ENCODE measurements at regions not wholly inside any gene's neighbourhood (a gene's known extent, or its start where the extent isn't known, plus 50 kb on each side); places are given as distances from the start of the nearest gene placed in this dataset.

- TF ChIP-seq ZNF8 (CRISPR knock-in tag; IDR thresholded peaks at IDR 0.05) (no peak), ZNF70 (CRISPR knock-in tag; IDR thresholded peaks at IDR 0.05) (no peak), RARB (CRISPR knock-in tag; IDR thresholded peaks at IDR 0.05) (no peak), GLIS3 (CRISPR knock-in tag; IDR thresholded peaks at IDR 0.05) (no peak), BACH2 (CRISPR knock-in tag; IDR thresholded peaks at IDR 0.05; ENCODE audit: borderline replicate concordance) (no peak), ARNTL (CRISPR knock-in tag; IDR thresholded peaks at IDR 0.05; ENCODE audit: borderline replicate concordance, low read depth) (no peak)
These were observed 54.4 kb upstream of the CADM1 start for GRCh38 chr11:115558635-115559034.
